ENCODE measurements at regions not wholly inside any gene's neighbourhood (a gene's known extent, or its start where the extent isn't known, plus 50 kb on each side); places are given as distances from the start of the nearest gene placed in this dataset.

GRCh38 chr12:68102163-68102562, 57.4 kb downstream of the IFNG start:
- TF ChIP-seq CTCF (IDR thresholded peaks at IDR 0.05) (no peak), ATF3 (CRISPR knock-in tag; conservative IDR thresholded peaks at IDR 0.05) (no peak), MAX (CRISPR knock-in tag; IDR thresholded peaks at IDR 0.05) (no peak), SMAD3 (CRISPR knock-in tag; IDR thresholded peaks at IDR 0.05; ENCODE audit: borderline replicate concordance) (no peak), NR2C2 (CRISPR knock-in tag; IDR thresholded peaks at IDR 0.05) (no peak), ESRRA (CRISPR knock-in tag; IDR thresholded peaks at IDR 0.05; ENCODE audit: borderline replicate concordance) (no peak), FOXK1 (CRISPR knock-in tag; IDR thresholded peaks at IDR 0.05) (no peak), ZNF121 (CRISPR knock-in tag; IDR thresholded peaks at IDR 0.05) (no peak), ZNF396 (CRISPR knock-in tag; IDR thresholded peaks at IDR 0.05; ENCODE audit: borderline replicate concordance) (no peak)
- TF ChIP-seq, protein P1, sequence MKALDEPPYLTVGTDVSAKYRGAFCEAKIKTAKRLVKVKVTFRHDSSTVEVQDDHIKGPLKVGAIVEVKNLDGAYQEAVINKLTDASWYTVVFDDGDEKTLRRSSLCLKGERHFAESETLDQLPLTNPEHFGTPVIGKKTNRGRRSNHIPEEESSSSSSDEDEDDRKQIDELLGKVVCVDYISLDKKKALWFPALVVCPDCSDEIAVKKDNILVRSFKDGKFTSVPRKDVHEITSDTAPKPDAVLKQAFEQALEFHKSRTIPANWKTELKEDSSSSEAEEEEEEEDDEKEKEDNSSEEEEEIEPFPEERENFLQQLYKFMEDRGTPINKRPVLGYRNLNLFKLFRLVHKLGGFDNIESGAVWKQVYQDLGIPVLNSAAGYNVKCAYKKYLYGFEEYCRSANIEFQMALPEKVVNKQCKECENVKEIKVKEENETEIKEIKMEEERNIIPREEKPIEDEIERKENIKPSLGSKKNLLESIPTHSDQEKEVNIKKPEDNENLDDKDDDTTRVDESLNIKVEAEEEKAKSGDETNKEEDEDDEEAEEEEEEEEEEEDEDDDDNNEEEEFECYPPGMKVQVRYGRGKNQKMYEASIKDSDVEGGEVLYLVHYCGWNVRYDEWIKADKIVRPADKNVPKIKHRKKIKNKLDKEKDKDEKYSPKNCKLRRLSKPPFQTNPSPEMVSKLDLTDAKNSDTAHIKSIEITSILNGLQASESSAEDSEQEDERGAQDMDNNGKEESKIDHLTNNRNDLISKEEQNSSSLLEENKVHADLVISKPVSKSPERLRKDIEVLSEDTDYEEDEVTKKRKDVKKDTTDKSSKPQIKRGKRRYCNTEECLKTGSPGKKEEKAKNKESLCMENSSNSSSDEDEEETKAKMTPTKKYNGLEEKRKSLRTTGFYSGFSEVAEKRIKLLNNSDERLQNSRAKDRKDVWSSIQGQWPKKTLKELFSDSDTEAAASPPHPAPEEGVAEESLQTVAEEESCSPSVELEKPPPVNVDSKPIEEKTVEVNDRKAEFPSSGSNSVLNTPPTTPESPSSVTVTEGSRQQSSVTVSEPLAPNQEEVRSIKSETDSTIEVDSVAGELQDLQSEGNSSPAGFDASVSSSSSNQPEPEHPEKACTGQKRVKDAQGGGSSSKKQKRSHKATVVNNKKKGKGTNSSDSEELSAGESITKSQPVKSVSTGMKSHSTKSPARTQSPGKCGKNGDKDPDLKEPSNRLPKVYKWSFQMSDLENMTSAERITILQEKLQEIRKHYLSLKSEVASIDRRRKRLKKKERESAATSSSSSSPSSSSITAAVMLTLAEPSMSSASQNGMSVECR (CRISPR knock-in tag; IDR thresholded peaks at IDR 0.05; ENCODE audit: borderline replicate concordance), result no peak

Measured in WTC11 (cell line).